T-helper 2 cell (primary cell): ENCODE measurements at regions not wholly inside any gene's neighbourhood (a gene's known extent, or its start where the extent isn't known, plus 50 kb on each side); places are given as distances from the start of the nearest gene placed in this dataset.

Experiments used
- DNase-seq, 5 experiments: peaks; one replicate each; pipeline versions ENCODE4 v3.0.0 to v3.0.0-alpha.2; 2012 to 2022

DNA sequence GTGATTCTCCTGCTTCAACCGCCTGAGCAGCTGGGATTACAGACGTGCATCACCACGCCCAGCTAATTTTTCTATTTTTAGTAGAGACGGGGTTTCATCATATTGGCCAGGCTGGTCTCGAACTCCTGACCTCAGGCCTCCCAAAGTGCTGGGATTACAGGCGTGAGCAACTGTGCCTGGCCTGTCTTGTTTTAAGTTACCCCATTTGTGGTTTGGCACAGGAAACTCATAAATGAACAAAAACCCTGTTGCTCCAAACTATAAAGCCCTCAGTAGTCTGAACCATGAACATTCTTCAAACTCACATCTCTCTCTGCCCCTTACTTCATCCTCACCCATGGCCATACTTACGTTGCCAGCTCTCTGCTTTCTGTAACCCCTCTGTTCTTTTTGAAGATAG is 61.7 kb downstream of the RHOU start:
- peak in 1 of 5 experiments; percentile 56 for DNase-seq

DNA sequence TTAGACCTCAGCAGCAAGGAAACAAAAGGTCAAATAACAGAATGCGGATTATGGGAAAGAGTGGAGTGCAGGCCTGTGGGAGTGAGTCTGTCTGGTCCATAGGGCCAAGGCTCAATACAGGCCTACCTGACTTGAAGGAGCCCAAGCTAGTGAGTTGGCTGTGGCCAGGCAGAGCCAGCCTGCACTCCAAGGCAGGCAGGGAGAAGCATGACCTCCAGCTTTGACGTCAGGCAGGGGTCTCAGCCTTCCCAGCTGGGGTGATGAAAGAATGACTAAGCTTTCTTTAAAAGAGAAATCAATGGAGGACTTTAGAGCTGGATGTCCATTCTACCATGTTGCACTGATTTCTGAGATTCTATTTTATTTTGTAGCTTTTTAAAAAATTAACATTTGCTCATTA is 62.8 kb downstream of the RHOU start:
- no peak for DNase-seq

- DNase-seq, result no peak
These were observed 63.3 kb downstream of the RHOU start for GRCh38 chr1:228798548-228798947.

DNA sequence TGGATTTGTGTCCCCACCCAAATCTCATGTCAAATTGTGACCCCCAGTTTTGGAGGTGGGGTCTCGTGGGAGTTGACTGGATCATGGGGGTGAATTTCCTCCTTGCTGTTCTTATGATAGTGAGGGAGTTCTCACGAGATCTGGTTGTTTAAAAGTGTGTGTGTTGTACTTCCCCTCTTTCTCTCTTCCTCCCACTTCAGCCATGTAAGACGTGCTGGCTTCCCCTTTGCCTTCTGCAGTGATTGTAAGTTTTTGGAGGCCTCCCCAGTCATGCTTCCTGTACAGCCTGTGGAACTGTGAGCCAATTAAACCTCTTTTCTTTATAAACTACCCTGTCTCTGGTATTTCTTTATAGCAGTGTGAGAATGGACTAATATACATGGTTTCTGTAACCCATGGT is 64.6 kb downstream of the RHOU start:
- no peak for DNase-seq

GRCh38 chr1:228801068-228801467 is 65.8 kb downstream of the RHOU start:
- DNase-seq, result no peak

DNA sequence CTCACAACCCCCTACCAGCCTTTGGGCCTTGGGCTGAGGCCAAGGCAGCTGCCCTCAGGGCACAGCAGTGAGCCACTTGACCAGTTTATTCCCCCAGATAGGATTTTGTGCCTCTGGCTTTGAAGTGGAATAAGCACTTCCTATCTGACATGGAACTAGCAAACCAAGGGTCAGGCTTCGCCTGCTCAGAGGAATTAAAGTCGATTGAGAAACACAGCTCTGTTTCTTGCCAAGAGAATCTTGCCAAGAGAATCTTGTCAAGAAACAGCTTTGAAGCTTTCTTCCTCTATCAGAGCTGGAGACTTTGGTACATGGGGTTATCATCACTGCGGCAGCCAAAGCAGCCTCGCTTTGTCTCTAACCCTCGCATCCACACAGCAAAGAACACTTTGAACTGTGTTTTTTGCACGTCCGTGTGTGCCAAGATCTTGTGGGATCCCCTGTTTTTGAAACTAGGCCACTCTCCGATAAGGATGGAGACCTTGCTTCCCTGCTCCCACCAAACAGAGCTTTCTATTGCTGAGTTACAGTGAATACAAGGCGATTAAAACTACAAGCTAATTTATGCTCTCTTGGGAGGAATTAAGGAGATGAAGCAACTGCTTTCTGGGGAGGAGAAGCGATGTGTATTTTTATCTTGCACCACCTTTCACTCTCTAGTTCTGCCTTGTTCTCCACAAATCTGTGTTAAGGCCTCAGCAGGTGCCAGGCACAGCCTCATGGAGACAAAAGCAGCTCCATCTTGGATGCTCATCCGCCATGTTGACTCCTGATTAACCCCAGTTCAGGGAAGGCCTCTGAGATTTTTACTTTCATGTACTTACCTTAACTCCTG is 67.3 kb downstream of the RHOU start:
- no peak for DNase-seq

- no peak for DNase-seq
These were observed 68.1 kb downstream of the RHOU start for GRCh38 chr1:228803421-228803820.

- no peak for DNase-seq
These were observed 68.9 kb downstream of the RHOU start for GRCh38 chr1:228804173-228804572.

DNA sequence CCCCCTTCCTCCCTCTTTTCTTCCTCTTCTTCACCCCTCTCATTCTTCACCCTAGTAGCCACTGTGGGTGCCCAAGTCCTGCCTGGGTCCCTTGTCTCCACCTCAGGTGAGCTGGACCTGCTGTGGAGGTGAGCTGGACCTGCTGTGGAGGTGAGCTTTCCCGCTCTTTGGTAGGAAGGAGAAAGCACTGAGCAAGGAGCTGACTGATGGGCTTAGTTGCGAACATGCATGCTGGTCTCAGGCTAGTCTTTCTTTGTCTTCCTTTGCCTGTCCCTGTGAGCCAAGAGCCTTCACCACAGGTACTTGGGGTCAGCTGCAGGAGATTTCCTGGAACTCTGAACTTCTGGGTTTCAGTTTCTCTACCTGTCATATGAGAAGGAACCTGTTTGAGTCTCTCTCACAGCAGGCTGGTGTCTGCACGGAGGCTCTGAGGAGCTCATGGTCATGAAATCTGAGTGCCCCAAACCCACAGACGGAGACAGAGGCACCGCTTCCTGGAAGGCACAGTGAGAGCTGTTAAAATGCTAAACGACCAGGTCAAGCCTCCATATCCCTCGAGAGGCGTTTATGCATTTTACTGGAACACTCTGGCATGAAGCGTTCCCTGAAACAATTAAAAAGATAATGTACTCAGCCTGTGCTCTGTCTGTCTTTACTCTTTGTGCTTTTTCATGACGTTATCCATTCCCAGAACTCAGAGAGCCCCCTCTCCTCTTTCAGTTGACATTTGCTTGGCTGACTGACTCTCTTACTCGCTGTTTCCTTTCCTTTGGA is 69.5 kb downstream of the RHOU start:
- peak in 1 of 5 experiments; percentile 90 for DNase-seq

GRCh38 chr1:228807904-228808605 is 72.8 kb downstream of the RHOU start:
- no peak for DNase-seq

DNA sequence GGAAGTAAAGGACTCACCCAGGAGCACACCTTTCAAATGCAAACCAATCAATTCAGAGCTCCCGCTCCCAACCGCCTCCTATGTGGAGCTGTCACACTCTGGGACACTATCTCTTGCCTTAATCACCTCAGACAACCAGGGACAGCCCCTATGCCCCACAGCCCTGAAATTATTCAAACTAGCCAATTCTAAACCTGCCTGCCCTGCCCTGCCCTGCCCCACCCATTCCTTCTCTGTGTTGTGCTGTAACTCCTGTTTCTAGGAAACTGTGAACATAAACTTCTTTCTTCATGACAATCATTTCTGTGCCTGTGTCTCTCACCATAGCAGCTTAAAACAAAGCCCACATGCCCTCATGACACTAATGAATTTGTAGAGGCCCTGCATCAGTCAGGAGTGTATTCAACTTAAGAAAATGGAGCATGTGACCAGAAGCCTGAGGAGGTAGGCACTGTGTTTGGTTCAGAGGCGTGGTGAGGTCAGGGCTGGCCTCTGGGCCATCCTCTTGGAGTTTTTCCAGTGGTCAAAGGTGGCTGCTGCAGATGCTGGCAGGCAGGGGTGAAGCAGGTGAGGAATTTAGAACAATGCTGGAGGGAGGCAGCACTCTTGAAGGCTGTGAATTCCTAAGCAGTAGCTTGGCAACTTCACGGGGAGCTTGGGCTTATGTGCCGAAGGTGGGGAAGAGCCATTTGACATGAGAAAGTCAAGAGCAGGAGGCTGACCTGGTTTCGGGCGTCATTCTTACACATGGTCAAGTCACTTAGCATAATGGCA is 74.5 kb downstream of the RHOU start:
- no peak for DNase-seq

GRCh38 chr1:228810395-228810758 is 75.1 kb downstream of the RHOU start:
- DNase-seq, result no peak

DNA sequence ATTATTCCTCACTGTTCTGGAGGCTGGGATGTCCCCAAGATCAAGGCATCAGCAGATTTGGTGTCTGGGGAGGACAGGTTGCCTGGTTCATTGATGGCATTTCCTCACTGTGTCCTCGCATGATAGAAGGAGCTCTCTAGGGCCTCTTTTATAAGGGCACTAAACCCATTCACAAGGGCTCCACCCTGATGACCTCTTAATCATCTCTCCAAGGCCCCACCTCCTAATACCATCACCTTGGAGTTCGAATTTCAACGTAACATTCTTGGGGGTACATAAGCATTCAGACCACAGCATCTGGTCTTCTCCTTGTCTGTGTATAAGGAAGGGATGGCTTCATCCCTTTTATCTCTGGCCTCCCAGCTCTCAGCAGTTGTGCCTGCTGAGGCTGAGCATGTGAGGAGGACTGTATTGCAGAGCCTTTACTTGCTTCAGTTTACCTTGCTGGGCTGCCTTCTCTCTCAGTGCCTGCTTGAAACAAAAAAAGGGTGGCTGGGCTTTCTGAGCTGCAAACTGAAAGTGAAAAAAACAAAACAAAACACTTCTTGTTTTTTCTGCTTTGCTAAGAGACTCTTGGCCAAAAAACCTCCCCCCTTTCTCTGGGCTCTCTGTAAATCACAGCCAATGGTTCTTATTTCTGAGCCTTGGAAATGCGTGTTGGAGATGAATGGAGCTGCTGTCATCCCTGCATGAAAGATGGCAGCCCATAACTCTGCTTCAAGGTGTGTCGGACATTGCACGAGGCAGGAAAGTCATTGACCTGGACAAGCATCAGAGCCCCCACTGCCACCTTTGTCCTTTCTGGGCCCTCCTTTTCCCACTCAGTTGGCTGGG is 75.8 kb downstream of the RHOU start:
- peak in 1 of 5 experiments; percentile 76 for DNase-seq

DNA sequence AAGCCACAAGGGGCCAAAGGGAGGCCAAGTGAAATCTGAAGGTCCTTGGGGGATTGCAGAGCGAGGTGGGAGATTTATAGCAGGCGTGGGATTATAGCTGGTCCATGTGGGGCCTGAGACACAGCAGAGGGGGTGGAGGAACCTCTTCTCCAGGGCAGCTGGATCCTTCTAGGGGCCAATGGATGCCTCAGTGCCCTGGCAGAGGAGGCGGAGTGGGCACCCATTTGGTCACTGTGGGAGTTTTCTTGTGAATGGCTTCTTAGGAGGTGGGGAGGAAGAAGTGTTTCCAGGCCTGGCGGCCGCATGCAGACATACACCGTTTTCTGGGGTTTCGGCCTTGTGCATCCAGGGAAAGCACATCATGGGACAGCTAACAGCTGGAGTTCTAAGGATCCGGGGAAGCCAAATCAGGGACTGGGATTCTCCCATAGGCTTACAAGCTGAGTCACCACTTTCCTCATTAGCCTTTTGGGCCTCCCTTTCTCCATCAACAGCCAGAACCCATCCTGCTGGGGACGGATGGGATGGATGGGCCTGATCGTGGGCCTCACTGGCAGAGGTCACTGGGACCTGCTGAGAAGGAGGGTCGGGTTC is 76.5 kb downstream of the RHOU start:
- DNase-seq, result no peak

DNA sequence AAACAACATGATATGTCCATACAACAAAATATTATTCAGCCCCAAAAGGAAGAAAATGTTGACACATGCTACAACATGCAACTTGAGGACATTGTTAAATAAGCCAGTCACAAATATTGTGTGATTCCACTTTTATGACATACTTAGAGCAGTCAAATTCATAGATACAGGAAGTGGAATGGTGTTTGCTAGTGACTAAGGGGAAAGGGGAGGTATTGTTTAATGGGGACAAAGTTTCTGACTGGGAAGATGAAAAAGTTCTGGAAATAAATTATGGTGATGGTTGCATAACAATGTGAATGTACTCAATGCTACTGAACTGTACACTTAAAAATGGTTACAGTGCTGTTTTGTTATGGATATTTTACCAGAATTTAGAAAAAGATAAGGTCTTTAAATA is 77.7 kb downstream of the RHOU start:
- DNase-seq, result no peak

DNA sequence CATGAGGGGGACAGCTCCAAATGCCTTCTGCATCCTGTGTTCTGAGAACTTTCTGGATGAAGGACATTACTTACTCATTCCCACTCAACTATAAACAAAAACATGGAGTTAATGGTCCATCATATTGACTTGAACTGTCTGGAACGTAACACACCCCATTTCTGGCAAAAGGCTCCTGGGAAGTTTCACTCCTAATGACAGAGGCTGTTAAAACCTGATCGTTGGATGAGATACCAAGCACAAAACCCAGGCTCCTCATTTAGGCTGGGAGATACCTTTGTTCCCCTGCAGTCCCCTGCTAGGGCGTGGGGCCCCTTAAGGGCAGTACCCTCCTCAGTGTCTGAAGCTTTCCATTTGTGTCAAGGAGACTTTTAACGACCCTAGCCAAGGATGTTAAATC is 78.9 kb downstream of the RHOU start:
- DNase-seq, result no peak

- DNase-seq, result no peak
These were observed 83.0 kb downstream of the RHOU start for GRCh38 chr1:228818296-228818695.

GRCh38 chr1:228818928-228819630 is 83.8 kb downstream of the RHOU start:
- no peak for DNase-seq

DNA sequence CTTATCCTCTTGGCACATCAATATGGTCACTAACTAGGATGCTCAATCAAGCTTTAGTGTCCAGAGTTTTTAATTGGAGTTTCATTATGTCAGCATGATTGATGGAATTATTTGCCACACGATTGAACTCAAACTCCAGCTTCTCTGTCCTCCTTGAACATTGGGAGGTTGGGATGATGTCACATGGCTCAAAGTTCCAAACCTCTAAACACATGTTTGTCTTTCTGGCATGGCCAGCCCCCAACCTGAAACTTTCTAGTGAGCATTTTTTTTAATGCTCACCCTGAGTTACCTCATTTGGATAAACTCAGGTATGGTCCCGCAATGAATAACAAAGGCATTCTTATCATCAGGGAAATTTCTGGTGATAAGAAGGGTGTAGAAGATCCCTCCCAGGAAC is 86.0 kb downstream of the RHOU start:
- no peak for DNase-seq

GRCh38 chr1:228823200-228823599 is 87.9 kb downstream of the RHOU start:
- DNase-seq, result no peak

DNA sequence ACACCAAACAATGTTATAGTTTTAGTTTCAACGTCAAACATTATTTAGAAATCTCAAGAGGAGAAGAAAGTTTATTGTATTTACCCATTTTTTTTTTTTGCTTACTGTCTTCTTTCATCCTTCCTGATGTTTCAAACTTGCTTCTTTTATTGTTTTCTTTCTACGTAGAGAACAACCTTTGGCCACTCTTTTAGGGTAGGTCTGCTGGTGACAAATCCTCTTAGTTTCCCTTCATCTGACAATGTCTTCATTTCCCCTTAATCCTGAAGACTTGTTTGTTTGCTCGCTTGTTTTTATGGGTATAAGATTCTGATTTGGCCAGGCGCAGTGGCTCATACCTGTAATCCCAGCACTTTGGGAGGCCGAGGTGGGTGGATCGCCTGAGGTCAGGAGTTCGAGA is 89.1 kb downstream of the RHOU start:
- DNase-seq, result no peak
